Stimulated activated CD8-positive, alpha-beta memory T cell treated with anti-CD3 and anti-CD28 coated beads, Interleukin-7, amount 100 ng/mL, for 1 hour (primary cell): ENCODE measurements at regions not wholly inside any gene's neighbourhood (a gene's known extent, or its start where the extent isn't known, plus 50 kb on each side); places are given as distances from the start of the nearest gene placed in this dataset.
"Not testable (repeated sequence)": the region's sequence is repeated elsewhere in the genome, so short reads cannot be mapped to it uniquely, and the experiment has no call there.

ENCODE experiments used
- DNase-seq, 2 donors: peaks; one replicate each; pipeline ENCODE4 v3.0.0-alpha.2; 2020; ENCODE audit warnings: low read depth in 2 of 2

- DNase-seq = no peak
Observed at GRCh38 chr18:38843291-38843690, 1277.7 kb upstream of the CELF4 start.

- DNase-seq = no peak
Observed at GRCh38 chr18:38826247-38826646, 1260.6 kb upstream of the CELF4 start.

- DNase-seq = no peak
Observed at GRCh38 chr18:38811209-38811608, 1245.6 kb upstream of the CELF4 start.

GRCh38 chr18:38810789-38811188, 1245.2 kb upstream of the CELF4 start:
- no peak for DNase-seq

GRCh38 chr18:38807915-38808314, 1242.3 kb upstream of the CELF4 start:
- DNase-seq = no peak

- no peak for DNase-seq
Observed at GRCh38 chr18:38805256-38805655, 1239.7 kb upstream of the CELF4 start.

- no peak for DNase-seq
Observed at GRCh38 chr18:38801640-38802039, 1236.0 kb upstream of the CELF4 start.

GRCh38 chr18:38796762-38797161, 1231.2 kb upstream of the CELF4 start:
- no peak for DNase-seq

- no peak for DNase-seq
Observed at GRCh38 chr18:38792731-38793130, 1227.1 kb upstream of the CELF4 start.

- DNase-seq = no peak
Observed at GRCh38 chr18:38790786-38791185, 1225.2 kb upstream of the CELF4 start.

- no peak for DNase-seq
Observed at GRCh38 chr18:38790303-38790702, 1224.7 kb upstream of the CELF4 start.

GRCh38 chr18:38789141-38789540, 1223.5 kb upstream of the CELF4 start:
- DNase-seq = no peak

- DNase-seq = no peak
Observed at GRCh38 chr18:38786906-38787305, 1221.3 kb upstream of the CELF4 start.

GRCh38 chr18:38771620-38772019, 1206.0 kb upstream of the CELF4 start:
- not testable (repeated sequence) for DNase-seq

GRCh38 chr18:38768504-38768903, 1202.9 kb upstream of the CELF4 start:
- DNase-seq = no peak

- DNase-seq = no peak
Observed at GRCh38 chr18:38759457-38759856, 1193.9 kb upstream of the CELF4 start.

- DNase-seq = no peak
Observed at GRCh38 chr18:38756436-38756835, 1190.8 kb upstream of the CELF4 start.

GRCh38 chr18:38752430-38752829, 1186.8 kb upstream of the CELF4 start:
- DNase-seq = no peak

- DNase-seq = no peak
Observed at GRCh38 chr18:38751898-38752297, 1186.3 kb upstream of the CELF4 start.

GRCh38 chr18:38751211-38751610, 1185.6 kb upstream of the CELF4 start:
- no peak for DNase-seq

- no peak for DNase-seq
Observed at GRCh38 chr18:38750751-38751150, 1185.2 kb upstream of the CELF4 start.

- DNase-seq = no peak
Observed at GRCh38 chr18:38747153-38747552, 1181.6 kb upstream of the CELF4 start.

- not testable (repeated sequence) for DNase-seq
Observed at GRCh38 chr18:38720181-38720580, 1154.6 kb upstream of the CELF4 start.

- no peak for DNase-seq
Observed at GRCh38 chr18:38718365-38718901, 1152.8 kb upstream of the CELF4 start.
